ENCODE measurements at regions not wholly inside any gene's neighbourhood (a gene's known extent, or its start where the extent isn't known, plus 50 kb on each side); places are given as distances from the start of the nearest gene placed in this dataset.

DNA sequence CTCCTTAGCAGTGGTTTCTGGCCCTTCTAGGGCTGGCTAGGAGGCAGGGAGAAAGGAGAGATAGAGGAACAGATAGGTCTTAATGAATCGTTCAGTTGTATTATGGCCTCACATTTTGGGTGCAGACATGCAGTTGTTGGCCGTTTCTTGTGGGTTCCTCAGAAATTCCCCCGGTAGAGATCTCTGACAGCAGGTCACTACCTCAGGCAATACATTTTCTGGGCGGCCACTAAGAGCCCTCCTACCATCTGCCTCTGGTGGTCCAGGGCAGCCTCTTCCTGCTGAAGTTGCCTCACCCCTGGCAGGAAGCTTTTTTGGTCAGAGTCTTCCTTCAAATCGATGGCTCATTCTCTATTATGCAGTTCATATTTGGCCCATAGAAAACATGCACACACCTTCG lies 266.1 kb downstream of the SV2B start:
- Mint-ChIP-seq H3K27ac (no peak overlapping the region), H3K4me3 (no peak overlapping the region), H3K9me3 (peaks cover 22% of the 10 kb centered on the region), H3K27me3 (ENCODE audit: insufficient read depth, low read depth, poor library complexity) (peaks cover 2% of the 10 kb centered on the region), H3K36me3 (ENCODE audit: low read depth) (no peaks in the 10 kb centered on the region; the same call in 2 of the 3 replicates), H3K4me1 (peaks cover 7% of the 10 kb centered on the region)
- Histone ChIP-seq H3K4me2 (no peak overlapping the region), H3F3A (replicated peaks; ENCODE audit: low read depth) (no peaks in the 10 kb centered on the region), H3K79me2 (replicated peaks; ENCODE audit: insufficient read depth) (no peaks in the 10 kb centered on the region), H3K27ac (ENCODE audit: low read depth) (no peak overlapping the region), H3K4me3 (no peak overlapping the region), H3K9me2 (ENCODE audit: insufficient read depth) (no peaks in the 10 kb centered on the region; the same call in 1 of the 2 replicates), H3K36me3 (ENCODE audit: insufficient read depth) (no peaks in the 10 kb centered on the region), H4K20me1 (replicated peaks; ENCODE audit: insufficient read depth) (no peaks in the 10 kb centered on the region), H2AFZ (no peak overlapping the region), H3K27me3 (ENCODE audit: insufficient read depth) (no peaks in the 10 kb centered on the region), H3K4me1 (ENCODE audit: insufficient read depth) (peaks cover 10% of the 10 kb centered on the region)
- DNase-seq (ENCODE audit: low spot score): no peak
- TF ChIP-seq ZNF114 (CRISPR knock-in tag; IDR thresholded peaks at IDR 0.05) (no peak), POLR2AphosphoS5 (IDR thresholded peaks at IDR 0.05; ENCODE audit: low read depth) (no peak), EZH2 (IDR thresholded peaks at IDR 0.05; ENCODE audit: low read depth, unreplicated experiment) (no peak), JUNB (IDR thresholded peaks at IDR 0.05; ENCODE audit: unreplicated experiment) (no peak), EZH2phosphoT487 (IDR thresholded peaks at IDR 0.05; ENCODE audit: unreplicated experiment) (no peak), NANOG (IDR thresholded peaks at IDR 0.05; ENCODE audit: borderline replicate concordance) (no peak), CREB1 (CRISPR knock-in tag; IDR thresholded peaks at IDR 0.05; ENCODE audit: low read depth) (no peak), ZNF331 (CRISPR knock-in tag; IDR thresholded peaks at IDR 0.05; ENCODE audit: low read depth) (no peak), STAT1 (IDR thresholded peaks at IDR 0.05; ENCODE audit: unreplicated experiment) (no peak)
- TF ChIP-seq, protein P1, sequence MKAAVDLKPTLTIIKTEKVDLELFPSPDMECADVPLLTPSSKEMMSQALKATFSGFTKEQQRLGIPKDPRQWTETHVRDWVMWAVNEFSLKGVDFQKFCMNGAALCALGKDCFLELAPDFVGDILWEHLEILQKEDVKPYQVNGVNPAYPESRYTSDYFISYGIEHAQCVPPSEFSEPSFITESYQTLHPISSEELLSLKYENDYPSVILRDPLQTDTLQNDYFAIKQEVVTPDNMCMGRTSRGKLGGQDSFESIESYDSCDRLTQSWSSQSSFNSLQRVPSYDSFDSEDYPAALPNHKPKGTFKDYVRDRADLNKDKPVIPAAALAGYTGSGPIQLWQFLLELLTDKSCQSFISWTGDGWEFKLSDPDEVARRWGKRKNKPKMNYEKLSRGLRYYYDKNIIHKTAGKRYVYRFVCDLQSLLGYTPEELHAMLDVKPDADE (IDR thresholded peaks at IDR 0.05): no peak
- TF ChIP-seq, protein P2, sequence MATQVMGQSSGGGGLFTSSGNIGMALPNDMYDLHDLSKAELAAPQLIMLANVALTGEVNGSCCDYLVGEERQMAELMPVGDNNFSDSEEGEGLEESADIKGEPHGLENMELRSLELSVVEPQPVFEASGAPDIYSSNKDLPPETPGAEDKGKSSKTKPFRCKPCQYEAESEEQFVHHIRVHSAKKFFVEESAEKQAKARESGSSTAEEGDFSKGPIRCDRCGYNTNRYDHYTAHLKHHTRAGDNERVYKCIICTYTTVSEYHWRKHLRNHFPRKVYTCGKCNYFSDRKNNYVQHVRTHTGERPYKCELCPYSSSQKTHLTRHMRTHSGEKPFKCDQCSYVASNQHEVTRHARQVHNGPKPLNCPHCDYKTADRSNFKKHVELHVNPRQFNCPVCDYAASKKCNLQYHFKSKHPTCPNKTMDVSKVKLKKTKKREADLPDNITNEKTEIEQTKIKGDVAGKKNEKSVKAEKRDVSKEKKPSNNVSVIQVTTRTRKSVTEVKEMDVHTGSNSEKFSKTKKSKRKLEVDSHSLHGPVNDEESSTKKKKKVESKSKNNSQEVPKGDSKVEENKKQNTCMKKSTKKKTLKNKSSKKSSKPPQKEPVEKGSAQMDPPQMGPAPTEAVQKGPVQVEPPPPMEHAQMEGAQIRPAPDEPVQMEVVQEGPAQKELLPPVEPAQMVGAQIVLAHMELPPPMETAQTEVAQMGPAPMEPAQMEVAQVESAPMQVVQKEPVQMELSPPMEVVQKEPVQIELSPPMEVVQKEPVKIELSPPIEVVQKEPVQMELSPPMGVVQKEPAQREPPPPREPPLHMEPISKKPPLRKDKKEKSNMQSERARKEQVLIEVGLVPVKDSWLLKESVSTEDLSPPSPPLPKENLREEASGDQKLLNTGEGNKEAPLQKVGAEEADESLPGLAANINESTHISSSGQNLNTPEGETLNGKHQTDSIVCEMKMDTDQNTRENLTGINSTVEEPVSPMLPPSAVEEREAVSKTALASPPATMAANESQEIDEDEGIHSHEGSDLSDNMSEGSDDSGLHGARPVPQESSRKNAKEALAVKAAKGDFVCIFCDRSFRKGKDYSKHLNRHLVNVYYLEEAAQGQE (IDR thresholded peaks at IDR 0.05; ENCODE audit: unreplicated experiment): no peak
- TF ChIP-seq, protein P3, sequence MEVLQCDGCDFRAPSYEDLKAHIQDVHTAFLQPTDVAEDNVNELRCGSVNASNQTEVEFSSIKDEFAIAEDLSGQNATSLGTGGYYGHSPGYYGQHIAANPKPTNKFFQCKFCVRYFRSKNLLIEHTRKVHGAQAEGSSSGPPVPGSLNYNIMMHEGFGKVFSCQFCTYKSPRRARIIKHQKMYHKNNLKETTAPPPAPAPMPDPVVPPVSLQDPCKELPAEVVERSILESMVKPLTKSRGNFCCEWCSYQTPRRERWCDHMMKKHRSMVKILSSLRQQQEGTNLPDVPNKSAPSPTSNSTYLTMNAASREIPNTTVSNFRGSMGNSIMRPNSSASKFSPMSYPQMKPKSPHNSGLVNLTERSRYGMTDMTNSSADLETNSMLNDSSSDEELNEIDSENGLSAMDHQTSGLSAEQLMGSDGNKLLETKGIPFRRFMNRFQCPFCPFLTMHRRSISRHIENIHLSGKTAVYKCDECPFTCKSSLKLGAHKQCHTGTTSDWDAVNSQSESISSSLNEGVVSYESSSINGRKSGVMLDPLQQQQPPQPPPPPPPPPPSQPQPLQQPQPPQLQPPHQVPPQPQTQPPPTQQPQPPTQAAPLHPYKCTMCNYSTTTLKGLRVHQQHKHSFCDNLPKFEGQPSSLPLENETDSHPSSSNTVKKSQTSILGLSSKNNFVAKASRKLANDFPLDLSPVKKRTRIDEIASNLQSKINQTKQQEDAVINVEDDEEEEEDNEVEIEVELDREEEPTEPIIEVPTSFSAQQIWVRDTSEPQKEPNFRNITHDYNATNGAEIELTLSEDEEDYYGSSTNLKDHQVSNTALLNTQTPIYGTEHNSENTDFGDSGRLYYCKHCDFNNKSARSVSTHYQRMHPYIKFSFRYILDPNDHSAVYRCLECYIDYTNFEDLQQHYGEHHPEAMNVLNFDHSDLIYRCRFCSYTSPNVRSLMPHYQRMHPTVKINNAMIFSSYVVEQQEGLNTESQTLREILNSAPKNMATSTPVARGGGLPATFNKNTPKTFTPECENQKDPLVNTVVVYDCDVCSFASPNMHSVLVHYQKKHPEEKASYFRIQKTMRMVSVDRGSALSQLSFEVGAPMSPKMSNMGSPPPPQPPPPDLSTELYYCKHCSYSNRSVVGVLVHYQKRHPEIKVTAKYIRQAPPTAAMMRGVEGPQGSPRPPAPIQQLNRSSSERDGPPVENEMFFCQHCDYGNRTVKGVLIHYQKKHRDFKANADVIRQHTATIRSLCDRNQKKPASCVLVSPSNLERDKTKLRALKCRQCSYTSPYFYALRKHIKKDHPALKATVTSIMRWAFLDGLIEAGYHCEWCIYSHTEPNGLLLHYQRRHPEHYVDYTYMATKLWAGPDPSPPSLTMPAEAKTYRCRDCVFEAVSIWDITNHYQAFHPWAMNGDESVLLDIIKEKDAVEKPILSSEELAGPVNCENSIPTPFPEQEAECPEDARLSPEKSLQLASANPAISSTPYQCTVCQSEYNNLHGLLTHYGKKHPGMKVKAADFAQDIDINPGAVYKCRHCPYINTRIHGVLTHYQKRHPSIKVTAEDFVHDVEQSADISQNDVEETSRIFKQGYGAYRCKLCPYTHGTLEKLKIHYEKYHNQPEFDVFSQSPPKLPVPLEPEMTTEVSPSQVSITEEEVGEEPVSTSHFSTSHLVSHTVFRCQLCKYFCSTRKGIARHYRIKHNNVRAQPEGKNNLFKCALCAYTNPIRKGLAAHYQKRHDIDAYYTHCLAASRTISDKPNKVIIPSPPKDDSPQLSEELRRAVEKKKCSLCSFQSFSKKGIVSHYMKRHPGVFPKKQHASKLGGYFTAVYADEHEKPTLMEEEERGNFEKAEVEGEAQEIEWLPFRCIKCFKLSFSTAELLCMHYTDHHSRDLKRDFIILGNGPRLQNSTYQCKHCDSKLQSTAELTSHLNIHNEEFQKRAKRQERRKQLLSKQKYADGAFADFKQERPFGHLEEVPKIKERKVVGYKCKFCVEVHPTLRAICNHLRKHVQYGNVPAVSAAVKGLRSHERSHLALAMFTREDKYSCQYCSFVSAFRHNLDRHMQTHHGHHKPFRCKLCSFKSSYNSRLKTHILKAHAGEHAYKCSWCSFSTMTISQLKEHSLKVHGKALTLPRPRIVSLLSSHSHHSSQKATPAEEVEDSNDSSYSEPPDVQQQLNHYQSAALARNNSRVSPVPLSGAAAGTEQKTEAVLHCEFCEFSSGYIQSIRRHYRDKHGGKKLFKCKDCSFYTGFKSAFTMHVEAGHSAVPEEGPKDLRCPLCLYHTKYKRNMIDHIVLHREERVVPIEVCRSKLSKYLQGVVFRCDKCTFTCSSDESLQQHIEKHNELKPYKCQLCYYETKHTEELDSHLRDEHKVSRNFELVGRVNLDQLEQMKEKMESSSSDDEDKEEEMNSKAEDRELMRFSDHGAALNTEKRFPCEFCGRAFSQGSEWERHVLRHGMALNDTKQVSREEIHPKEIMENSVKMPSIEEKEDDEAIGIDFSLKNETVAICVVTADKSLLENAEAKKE (CRISPR knock-in tag; IDR thresholded peaks at IDR 0.05): no peak
- TF ChIP-seq, protein P4, sequence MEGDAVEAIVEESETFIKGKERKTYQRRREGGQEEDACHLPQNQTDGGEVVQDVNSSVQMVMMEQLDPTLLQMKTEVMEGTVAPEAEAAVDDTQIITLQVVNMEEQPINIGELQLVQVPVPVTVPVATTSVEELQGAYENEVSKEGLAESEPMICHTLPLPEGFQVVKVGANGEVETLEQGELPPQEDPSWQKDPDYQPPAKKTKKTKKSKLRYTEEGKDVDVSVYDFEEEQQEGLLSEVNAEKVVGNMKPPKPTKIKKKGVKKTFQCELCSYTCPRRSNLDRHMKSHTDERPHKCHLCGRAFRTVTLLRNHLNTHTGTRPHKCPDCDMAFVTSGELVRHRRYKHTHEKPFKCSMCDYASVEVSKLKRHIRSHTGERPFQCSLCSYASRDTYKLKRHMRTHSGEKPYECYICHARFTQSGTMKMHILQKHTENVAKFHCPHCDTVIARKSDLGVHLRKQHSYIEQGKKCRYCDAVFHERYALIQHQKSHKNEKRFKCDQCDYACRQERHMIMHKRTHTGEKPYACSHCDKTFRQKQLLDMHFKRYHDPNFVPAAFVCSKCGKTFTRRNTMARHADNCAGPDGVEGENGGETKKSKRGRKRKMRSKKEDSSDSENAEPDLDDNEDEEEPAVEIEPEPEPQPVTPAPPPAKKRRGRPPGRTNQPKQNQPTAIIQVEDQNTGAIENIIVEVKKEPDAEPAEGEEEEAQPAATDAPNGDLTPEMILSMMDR (conservative IDR thresholded peaks at IDR 0.05; ENCODE audit: low read depth in 2 of 2): no peak
- ATAC-seq: no peak
